ENCODE measurements at regions not wholly inside any gene's neighbourhood (a gene's known extent, or its start where the extent isn't known, plus 50 kb on each side); places are given as distances from the start of the nearest gene placed in this dataset.

DNA sequence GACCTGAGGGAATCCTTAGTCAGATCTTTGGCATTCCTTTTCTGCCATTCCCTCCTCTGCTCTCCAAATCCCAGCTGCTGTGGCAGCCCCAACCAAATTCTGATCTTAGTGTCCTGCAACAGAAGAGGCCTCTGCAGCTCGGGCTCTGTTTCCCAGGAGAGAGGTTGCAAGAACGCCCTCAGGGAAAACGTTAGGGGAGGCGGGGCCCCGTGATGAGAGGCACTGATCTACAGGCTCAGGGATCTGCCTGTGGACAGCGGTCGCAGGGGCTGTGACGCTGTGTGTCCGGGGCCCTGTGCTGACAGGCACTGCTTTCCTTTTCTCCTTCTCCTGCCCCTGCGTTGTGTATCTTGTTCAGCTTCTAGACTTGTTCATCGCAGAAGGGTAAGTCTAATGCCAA lies 57.3 kb upstream of the DPYSL4 start:
- TF ChIP-seq POLR2A (IDR thresholded peaks at IDR 0.05) (no peak), POLR2AphosphoS5 (IDR thresholded peaks at IDR 0.05) (no peak)
- TF ChIP-seq, protein P1, sequence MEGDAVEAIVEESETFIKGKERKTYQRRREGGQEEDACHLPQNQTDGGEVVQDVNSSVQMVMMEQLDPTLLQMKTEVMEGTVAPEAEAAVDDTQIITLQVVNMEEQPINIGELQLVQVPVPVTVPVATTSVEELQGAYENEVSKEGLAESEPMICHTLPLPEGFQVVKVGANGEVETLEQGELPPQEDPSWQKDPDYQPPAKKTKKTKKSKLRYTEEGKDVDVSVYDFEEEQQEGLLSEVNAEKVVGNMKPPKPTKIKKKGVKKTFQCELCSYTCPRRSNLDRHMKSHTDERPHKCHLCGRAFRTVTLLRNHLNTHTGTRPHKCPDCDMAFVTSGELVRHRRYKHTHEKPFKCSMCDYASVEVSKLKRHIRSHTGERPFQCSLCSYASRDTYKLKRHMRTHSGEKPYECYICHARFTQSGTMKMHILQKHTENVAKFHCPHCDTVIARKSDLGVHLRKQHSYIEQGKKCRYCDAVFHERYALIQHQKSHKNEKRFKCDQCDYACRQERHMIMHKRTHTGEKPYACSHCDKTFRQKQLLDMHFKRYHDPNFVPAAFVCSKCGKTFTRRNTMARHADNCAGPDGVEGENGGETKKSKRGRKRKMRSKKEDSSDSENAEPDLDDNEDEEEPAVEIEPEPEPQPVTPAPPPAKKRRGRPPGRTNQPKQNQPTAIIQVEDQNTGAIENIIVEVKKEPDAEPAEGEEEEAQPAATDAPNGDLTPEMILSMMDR (IDR thresholded peaks at IDR 0.05) = no peak

Data from upper lobe of left lung (tissue), 4 donors.